ENCODE measurements at regions not wholly inside any gene's neighbourhood (a gene's known extent, or its start where the extent isn't known, plus 50 kb on each side); places are given as distances from the start of the nearest gene placed in this dataset.

- TF ChIP-seq, protein P1, sequence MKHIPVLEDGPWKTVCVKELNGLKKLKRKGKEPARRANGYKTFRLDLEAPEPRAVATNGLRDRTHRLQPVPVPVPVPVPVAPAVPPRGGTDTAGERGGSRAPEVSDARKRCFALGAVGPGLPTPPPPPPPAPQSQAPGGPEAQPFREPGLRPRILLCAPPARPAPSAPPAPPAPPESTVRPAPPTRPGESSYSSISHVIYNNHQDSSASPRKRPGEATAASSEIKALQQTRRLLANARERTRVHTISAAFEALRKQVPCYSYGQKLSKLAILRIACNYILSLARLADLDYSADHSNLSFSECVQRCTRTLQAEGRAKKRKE (CRISPR knock-in tag; IDR thresholded peaks at IDR 0.05; ENCODE audit: low read depth) = no peak
- TF ChIP-seq HOXB5 (CRISPR knock-in tag; IDR thresholded peaks at IDR 0.05) (no peak), EP300 (IDR thresholded peaks at IDR 0.05) (no peak), CTCF (IDR thresholded peaks at IDR 0.05) (no peak), PBX3 (IDR thresholded peaks at IDR 0.05) (no peak), POLR2A (IDR thresholded peaks at IDR 0.05; ENCODE audit: low read length) (no peak), ZSCAN20 (CRISPR knock-in tag; IDR thresholded peaks at IDR 0.05) (no peak), JUN (IDR thresholded peaks at IDR 0.05) (no peak), RAD21 (conservative IDR thresholded peaks at IDR 0.05 in 1 of 2, IDR thresholded peaks at IDR 0.05 in 1 of 2) (no peak), CHD4 (IDR thresholded peaks at IDR 0.05; ENCODE audit: borderline replicate concordance) (no peak), MAZ (IDR thresholded peaks at IDR 0.05; ENCODE audit: borderline replicate concordance, low read depth, low read length) (no peak)
- TF ChIP-seq, protein P2, sequence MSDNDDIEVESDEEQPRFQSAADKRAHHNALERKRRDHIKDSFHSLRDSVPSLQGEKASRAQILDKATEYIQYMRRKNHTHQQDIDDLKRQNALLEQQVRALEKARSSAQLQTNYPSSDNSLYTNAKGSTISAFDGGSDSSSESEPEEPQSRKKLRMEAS (IDR thresholded peaks at IDR 0.05) = no peak
Observed at GRCh38 chr3:73176941-73177340, 115.5 kb downstream of the EBLN2 start.

Data from A549 (cell line).